ENCODE measurements at regions not wholly inside any gene's neighbourhood (a gene's known extent, or its start where the extent isn't known, plus 50 kb on each side); places are given as distances from the start of the nearest gene placed in this dataset.
A peak's percentile ranks its signal among the peaks of the same experiment; 100 is the strongest.

GRCh38 chr4:35934320-35934981, 309.9 kb downstream of the ARAP2 start:
- no peak for TF ChIP-seq ZNF274 (IDR thresholded peaks at IDR 0.05; ENCODE audit: low read depth, low read length)
- TF ChIP-seq POLR2AphosphoS5 (IDR thresholded peaks at IDR 0.05; ENCODE audit: low read depth, low read length), result no peak
- TF ChIP-seq CTCF (IDR thresholded peaks at IDR 0.05 in 2 of 3, conservative IDR thresholded peaks at IDR 0.05 in 1 of 3; ENCODE audit: borderline replicate concordance in 1 of 3, insufficient read depth in 1 of 3, low read depth in 2 of 3, low read length in 2 of 3), result peak; percentile 22 to 67 (median 42); a peak in 3 of 6 replicates

All from HCT116 (cell line).